ENCODE measurements at regions not wholly inside any gene's neighbourhood (a gene's known extent, or its start where the extent isn't known, plus 50 kb on each side); places are given as distances from the start of the nearest gene placed in this dataset.
A peak's percentile ranks its signal among the peaks of the same experiment; 100 is the strongest.

- intact Hi-C loops (cut with micrococcal nuclease): no loop called here
- ChIA-PET POLR2A (interaction anchor here (0.6 kb wide), 1 partner anchor 151 kb away, joined by 3 read pairs; no protein-coding TSS in a partner anchor), CTCF (interaction anchor here (1.5 to 2.7 kb wide), 2 partner anchors 171 to 261 kb away, joined by 3 to 9 read pairs; no protein-coding TSS in a partner anchor)
- 82% methylated on average over 9 of the region's 10 CpGs for WGBS (ENCODE audit: insufficient coverage)
- DNase-seq (no peak), ATAC-seq (ENCODE audit: low read depth) (no peak)
- no peak overlapping the region for H3K27ac ChIP-seq (ENCODE audit: low read length in 2 of 2)
- H3K79me2 ChIP-seq (ENCODE audit: control insufficient read depth, insufficient read depth, low read length): no peaks in the 10 kb centered on the region
- Mint-ChIP-seq H3K27me3 (no peaks in the 10 kb centered on the region), H3K4me1 (peaks cover 42% of the 10 kb centered on the region), H3K27ac (no peak overlapping the region), H3K4me3 (peak overlapping the region; percentile 44), H3K9me3 (ENCODE audit: insufficient read depth) (no peaks in the 10 kb centered on the region)
- H3K9me3 ChIP-seq (ENCODE audit: control extremely low read depth in 1 of 3, control insufficient read depth in 2 of 3, insufficient read depth in 1 of 3, low read length in 2 of 3): peaks cover 0 to 7% (median 0%) of the 10 kb centered on the region in 3 donors
- H3K27me3 ChIP-seq (replicated peaks in 1 of 4; ENCODE audit: control extremely low read depth in 1 of 4, control insufficient read depth in 3 of 4, insufficient read depth in 4 of 4, low read length in 3 of 4): no peaks in the 10 kb centered on the region
- H3K9ac ChIP-seq (ENCODE audit: low read length): no peak overlapping the region
- no peak overlapping the region for H3K4me3 ChIP-seq (ENCODE audit: control extremely low read depth in 1 of 5, extremely low read depth in 1 of 5, insufficient read depth in 1 of 5, low read depth in 2 of 5, low read length in 4 of 5)
- H3K36me3 ChIP-seq (replicated peaks in 1 of 2; ENCODE audit: control extremely low read depth in 1 of 2, control insufficient read depth in 1 of 2, extremely low read depth in 1 of 2, insufficient read depth in 2 of 2, low read length in 1 of 2): no peaks in the 10 kb centered on the region
- H4K20me1 ChIP-seq (ENCODE audit: control insufficient read depth, insufficient read depth, low read length, poor library complexity, severe bottlenecking): no peaks in the 10 kb centered on the region
- H2AFZ ChIP-seq (ENCODE audit: insufficient read depth, low read depth, low read length, poor library complexity, severe bottlenecking): no peak overlapping the region
- H3K4me1 ChIP-seq (ENCODE audit: control insufficient read depth in 2 of 2, insufficient read depth in 2 of 2, low read length in 2 of 2): peaks cover 40 to 52% of the 10 kb centered on the region in 2 donors
- no peak for TF ChIP-seq EZH2 (IDR thresholded peaks at IDR 0.05; ENCODE audit: borderline replicate concordance, insufficient read depth, low read depth, low read length, poor library complexity, severe bottlenecking)
- no peak for TF ChIP-seq CTCF (IDR thresholded peaks at IDR 0.05)
- H3K4me2 ChIP-seq (replicated peaks; ENCODE audit: low read depth, low read length, poor library complexity, severe bottlenecking): peak overlapping the region; percentile 47
These were observed 122.6 kb upstream of the MEF2A start for GRCh38 chr15:99443056-99443756.

- Mint-ChIP-seq H3K27me3 (no peaks in the 10 kb centered on the region), H3K27ac (peak overlapping the region; percentile 10), H3K4me1 (peaks cover 44% of the 10 kb centered on the region), H3K9me3 (ENCODE audit: insufficient read depth) (no peaks in the 10 kb centered on the region), H3K4me3 (peak overlapping the region; percentile 5)
- POLR2A ChIA-PET: interaction anchor here (0.6 to 0.7 kb wide), 2 partner anchors 19 to 151 kb away, joined by 3 to 8 read pairs; no protein-coding TSS in a partner anchor
- Histone ChIP-seq H3K36me3 (replicated peaks in 1 of 2; ENCODE audit: control extremely low read depth in 1 of 2, control insufficient read depth in 1 of 2, extremely low read depth in 1 of 2, insufficient read depth in 2 of 2, low read length in 1 of 2) (no peaks in the 10 kb centered on the region), H3K4me2 (replicated peaks; ENCODE audit: low read depth, low read length, poor library complexity, severe bottlenecking) (peak overlapping the region; percentile 27), H3K4me3 (ENCODE audit: control extremely low read depth in 1 of 5, extremely low read depth in 1 of 5, insufficient read depth in 1 of 5, low read depth in 2 of 5, low read length in 4 of 5) (no peak overlapping the region), H3K4me1 (ENCODE audit: control insufficient read depth in 2 of 2, insufficient read depth in 2 of 2, low read length in 2 of 2) (peaks cover 43 to 53% of the 10 kb centered on the region in 2 donors), H4K20me1 (ENCODE audit: control insufficient read depth, insufficient read depth, low read length, poor library complexity, severe bottlenecking) (no peaks in the 10 kb centered on the region), H2AFZ (ENCODE audit: insufficient read depth, low read depth, low read length, poor library complexity, severe bottlenecking) (peak overlapping the region; percentile 49), H3K9me3 (ENCODE audit: control extremely low read depth in 1 of 3, control insufficient read depth in 2 of 3, insufficient read depth in 1 of 3, low read length in 2 of 3) (peaks cover 0 to 7% (median 0%) of the 10 kb centered on the region in 3 donors), H3K9ac (ENCODE audit: low read length) (no peak overlapping the region), H3K27ac (ENCODE audit: low read length in 2 of 2) (no peak overlapping the region), H3K27me3 (replicated peaks in 1 of 4; ENCODE audit: control extremely low read depth in 1 of 4, control insufficient read depth in 3 of 4, insufficient read depth in 4 of 4, low read length in 3 of 4) (no peaks in the 10 kb centered on the region), H3K79me2 (ENCODE audit: control insufficient read depth, insufficient read depth, low read length) (no peaks in the 10 kb centered on the region)
- intact Hi-C loops (cut with micrococcal nuclease): no loop called here
- CTCF ChIA-PET: interaction anchor here (0.6 to 2.7 kb wide), 4 partner anchors 100 to 260 kb away, joined by 3 to 9 read pairs (median 3); no protein-coding TSS in a partner anchor
- 100% methylated on average over 2 of the region's 13 CpGs for WGBS (ENCODE audit: insufficient coverage)
- ATAC-seq (ENCODE audit: low read depth): peak; percentile 46
- no peak for TF ChIP-seq CTCF (IDR thresholded peaks at IDR 0.05)
- no peak for TF ChIP-seq EZH2 (IDR thresholded peaks at IDR 0.05; ENCODE audit: borderline replicate concordance, insufficient read depth, low read depth, low read length, poor library complexity, severe bottlenecking)
- DNase-seq: peak; percentile 20
These were observed 121.9 kb upstream of the MEF2A start for GRCh38 chr15:99443768-99444446.
